GM19099 (cell line): ENCODE measurements at regions not wholly inside any gene's neighbourhood (a gene's known extent, or its start where the extent isn't known, plus 50 kb on each side); places are given as distances from the start of the nearest gene placed in this dataset.

Experiments
- POLR2A ChIP-seq: IDR thresholded peaks from 3 replicates; pipeline ENCODE4 v1.6.1; 2011; ENCODE audit warnings: low read depth; ENCODE audit not compliant: insufficient read length; ENCODE audit errors: extremely low read depth

DNA sequence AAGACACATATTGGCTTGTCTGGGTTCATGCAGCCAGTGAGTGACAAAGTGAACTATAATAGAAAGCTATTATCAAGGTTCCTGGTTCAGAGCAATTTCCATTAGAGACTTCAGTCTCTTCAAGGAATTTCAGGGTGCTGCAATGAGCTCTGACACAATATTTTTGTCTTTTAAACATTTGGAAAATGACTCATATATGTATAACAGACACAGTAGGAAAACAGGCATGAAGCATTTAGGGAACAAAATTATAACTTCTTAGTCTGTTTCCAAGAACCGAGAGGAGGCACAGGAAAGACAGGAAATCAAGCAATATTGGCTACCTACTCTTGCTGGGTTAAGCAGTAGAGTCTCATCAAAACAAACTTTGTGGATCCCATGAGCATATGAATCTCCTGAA, 170.4 kb downstream of the PTPRC start:
- no peak for TF ChIP-seq POLR2A

DNA sequence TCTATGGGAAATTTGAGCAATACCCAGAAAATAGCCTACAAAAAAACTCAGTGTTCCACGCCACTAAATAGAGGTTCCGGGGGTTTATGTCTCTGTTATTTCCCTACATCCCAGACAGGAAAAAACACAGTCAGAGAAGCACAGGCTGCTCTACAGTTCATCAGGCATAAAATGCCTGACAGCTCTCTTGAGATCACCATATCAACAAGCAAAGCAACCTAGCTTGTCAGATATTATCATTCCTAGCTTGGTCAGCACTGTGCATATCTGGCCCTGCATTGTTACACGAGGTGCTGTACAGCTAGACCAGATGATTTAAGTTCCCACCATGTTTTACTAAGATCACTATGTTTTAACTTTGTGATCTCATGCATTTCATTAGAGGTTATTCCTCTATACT, 172.6 kb downstream of the PTPRC start:
- no peak for TF ChIP-seq POLR2A

DNA sequence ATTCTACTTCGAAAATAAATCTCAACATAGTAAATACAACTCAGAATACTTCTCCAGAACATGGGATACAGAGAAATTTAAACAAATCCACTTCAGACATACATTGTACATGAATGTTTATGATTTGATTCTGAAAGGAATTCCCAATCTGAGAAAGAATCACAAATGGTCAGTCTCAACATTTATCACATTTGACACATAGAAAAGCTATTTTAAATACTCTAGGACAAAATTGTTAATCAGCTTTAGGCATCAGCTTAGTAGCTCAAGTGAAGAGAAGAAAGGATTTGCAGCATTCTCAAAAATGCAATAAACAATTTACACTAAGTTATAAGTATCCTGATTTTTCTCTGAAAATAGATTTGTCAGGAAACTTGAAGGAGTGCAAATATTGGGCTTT, 184.8 kb downstream of the PTPRC start:
- TF ChIP-seq POLR2A: no peak

DNA sequence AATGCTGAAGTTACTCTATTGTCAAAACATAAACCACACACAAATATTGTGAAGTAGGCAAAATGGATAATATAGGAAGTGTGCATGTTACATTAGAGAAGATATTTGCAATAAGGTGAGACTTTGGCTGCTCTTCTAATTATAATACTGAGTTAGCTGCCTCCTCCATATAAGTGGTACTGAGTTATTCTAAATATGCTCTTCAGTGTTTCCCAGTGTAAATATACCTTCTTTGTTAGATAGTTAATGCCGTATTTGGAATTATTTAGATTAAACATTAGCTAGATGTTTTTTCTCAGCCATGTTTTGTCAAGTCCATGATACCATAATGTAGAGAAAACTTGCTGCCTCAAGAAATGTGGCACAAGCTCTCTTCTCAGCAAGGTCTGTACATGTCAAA, 186.4 kb downstream of the PTPRC start:
- TF ChIP-seq POLR2A: no peak

DNA sequence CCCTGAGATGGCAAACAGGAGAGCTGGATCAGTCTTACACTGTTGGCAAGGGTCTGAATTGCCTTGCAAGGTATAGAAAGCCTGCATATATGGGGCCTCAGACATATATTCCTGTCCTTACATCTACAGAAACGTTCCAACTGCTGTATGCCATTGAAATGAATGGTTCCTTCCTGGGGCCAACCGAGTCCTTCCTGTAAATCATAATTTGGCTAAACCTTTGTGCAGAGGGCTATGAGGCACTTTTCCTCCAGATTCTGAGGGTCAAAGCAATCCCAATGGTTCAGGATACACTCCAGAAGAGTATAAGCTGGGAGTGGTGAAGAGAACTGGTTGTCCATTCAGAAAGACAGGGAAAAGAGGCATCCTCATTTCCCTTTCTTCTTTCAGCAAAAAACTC, 190.5 kb downstream of the PTPRC start:
- TF ChIP-seq POLR2A: no peak

DNA sequence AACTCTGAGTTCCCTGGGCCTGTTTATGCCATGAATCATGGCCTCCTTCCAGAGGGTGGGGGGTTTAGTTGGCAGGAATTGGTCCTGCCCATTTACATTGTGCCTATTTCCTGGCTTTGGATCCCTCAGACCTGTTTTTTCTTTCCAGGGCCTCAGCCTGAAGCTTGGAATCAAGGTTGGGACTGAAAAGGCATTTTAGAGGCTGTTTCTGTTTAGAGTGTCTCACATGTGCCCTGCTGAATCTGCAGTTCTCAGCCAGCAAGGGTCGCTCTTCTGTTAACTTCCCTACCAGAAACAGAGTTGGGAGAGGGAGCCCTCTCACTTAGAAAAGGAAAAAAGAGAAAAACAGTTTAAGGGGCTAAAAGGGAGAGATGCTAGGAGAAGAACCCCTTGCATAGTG, 191.1 kb downstream of the PTPRC start:
- TF ChIP-seq POLR2A: no peak

DNA sequence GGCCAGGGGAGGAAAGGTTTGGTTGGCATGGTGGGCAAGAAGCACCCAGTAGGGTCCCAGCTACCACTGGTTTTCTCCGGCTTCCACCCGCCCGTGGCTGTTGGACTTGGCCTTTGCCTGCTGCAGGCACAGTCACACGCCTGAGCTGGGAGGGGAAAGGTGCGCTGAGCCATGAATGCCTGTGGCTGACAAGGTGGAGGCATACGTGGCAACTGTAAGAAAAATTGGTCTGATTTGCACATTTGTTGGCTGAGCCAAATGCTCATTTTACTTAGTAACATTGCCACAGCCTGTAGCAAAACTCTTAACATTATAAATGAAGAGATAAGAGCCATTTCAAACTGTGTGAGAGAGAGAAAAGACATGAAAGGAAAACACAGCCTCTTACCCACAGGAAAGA, 191.6 kb downstream of the PTPRC start:
- no peak for TF ChIP-seq POLR2A

DNA sequence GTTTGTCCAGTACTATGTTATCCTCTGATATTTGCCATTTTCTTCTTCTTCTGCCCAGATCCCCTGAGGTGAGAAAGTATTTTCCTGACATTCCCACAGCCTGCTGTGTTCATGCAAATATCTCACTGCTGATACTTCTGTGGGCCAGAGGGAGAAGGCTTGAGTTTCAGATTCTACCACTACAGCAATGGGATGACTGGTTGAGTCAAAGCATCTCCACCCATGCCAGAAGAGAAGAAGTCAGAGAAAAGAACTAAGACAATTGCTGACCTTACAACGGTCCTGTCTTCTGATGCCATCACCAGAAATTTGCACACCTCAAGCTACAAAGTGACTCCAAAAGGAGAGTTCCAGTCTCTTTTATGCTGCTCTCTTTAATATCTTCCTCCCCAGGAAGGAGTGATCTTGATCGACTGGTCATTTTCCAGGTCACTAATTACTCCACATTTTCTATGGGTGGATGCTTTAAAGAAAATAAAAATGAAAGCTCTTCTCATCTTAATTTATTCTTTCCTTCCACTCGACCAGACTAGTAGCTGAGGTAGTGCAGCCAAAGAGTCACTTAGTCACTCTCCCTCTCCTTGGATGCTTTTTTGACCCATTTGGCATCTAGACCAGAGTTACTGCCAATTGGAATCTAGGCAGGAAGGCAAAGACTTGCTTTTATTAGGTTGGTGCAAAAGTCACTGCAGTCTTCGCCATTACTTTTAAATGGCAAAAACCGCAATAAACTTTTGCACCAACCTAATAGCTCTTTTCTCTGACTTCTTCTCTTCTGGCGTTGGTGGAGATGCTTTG, 195.1 kb downstream of the PTPRC start:
- TF ChIP-seq POLR2A: no peak

DNA sequence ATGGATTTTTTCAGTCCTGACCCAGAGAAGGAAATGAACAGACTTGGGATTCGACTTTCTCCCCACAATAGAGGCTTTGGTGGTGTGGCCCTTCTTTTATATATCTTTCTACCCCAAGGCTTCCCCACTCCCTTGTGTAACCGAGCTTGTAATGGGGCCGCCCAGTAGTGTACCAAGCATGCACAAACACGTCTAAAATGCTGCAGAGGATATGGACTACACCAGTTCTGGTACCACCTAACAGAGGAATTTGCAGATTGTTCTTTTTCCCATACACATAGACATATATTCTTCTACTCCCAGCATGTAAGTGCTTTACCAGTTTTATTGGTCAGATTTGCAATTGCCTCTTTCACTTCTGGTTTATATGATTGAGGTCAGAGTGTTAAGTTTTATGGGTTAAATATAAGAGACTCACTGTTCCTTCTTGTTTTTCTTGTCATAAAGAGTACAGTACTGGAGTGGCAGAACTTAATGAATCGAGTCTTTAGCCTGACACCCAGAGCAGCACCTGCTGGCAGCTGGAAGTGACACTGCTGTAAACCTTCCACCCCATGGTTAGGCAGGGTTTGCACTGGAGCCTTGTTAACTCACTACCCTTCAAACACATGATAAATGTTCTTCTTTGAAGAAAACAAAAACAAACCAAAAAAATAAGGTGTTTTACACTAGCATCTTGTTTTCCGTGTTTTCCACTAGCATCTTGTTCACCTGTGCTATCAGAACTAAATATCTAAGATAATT, 198.6 kb downstream of the PTPRC start:
- TF ChIP-seq POLR2A: no peak

DNA sequence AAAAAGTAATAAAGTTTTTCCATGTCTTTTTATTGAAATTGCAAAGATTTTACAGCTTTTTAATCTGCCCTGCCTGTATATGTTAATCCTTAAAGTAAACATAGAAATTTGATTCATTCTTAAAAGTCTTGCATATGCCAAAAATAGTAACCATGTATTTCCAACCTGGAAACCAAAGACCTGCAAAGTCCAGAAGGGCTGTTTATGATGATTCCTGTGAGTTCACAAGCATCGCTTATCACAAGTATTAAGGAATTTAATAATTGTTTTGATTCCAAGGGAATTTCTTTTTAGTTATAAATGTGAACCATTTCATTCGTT, 199.1 kb downstream of the PTPRC start:
- TF ChIP-seq POLR2A: no peak

DNA sequence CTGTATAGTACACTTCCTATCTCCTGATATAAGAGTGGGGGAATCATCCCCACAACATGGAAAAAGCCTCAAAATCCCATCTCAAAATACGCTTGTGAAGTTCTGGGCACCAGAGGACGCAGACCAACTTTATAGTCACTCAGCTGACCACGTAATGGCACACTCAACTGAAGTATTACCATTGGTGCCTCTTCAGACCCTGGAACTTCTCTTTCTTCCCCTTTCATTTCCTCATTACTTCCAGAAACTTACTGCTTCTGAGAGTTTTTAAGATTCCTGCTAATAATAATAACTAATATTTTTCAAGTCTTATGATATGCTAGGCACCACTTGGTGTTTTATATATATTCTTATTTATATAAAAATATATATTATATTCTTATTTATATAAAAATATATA, 202.6 kb downstream of the PTPRC start:
- TF ChIP-seq POLR2A: no peak

DNA sequence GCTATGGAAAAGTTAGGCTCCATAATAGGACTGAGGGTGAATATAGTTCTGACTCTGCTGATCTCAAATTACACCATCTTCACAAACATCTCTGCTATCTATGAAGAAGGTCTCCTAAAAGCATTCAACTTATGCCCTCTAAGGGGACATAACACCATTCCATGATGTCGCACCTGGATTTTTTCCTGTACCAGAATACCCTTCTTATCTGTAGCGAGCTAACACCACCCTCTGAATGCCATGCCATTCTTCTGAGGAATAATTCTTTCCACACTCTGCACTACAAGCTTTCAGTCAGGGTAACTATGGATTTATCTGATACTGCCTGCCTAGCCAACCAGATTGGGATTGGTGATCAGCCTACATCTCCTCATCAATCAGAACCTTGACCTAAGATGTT, 203.8 kb downstream of the PTPRC start:
- TF ChIP-seq POLR2A: no peak

DNA sequence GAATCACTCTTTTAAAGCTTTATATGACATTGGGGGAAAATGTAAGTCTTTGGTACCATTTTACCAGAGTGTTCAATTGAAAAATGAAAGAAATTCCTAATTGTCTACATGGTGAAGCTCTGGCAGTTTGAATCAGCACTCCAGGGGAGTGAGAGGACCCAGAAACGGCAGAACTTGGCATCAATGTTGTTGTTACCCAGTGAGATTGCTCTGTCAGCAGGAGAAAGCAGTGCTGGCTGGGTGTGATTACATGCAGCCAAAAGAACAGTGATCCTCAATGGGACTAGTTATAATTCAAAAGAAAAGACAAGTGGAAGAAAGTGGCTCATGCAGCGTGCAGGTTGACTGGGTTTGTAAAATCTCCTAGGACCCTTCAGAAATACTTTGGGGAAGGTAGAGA, 206.4 kb downstream of the PTPRC start:
- TF ChIP-seq POLR2A: no peak

DNA sequence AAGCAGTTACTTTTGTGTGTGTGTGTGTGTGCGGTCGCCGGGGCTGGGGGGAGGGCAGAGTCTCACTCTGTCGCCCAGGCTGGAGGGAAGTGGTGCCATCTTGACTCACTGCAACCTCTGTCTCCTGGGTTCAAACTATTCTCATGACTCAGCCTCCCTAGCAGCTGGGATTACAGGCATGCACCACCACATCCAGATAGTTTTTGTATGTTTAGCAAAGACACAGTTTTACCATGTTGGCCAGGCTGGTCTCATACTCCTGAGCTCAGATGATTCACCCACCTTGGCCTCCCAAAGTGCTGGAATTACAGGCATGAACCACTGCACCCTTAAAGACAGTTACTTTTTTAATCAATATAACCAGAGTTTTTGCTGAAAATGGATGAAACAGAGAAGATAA, 207.0 kb downstream of the PTPRC start:
- TF ChIP-seq POLR2A: no peak

DNA sequence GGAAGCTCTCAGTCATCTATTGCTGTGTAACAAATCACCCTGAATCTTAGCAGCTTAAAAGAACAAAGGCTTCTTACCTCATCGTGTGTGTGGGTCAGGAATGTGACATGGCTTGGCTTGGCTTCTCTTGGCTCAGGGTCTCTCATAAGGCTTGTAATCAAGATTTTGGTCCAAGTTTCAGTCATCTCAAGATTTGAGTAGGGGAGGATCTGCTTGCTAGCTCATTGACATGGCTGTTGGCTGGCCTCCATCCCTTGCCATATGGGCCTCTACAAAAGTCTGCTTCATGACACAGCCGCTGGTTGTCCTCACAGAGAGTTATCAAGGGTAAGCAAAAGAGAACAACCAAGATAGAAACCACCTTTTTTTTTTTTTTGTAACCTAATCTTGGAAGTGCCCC, 207.7 kb downstream of the PTPRC start:
- TF ChIP-seq POLR2A: no peak

DNA sequence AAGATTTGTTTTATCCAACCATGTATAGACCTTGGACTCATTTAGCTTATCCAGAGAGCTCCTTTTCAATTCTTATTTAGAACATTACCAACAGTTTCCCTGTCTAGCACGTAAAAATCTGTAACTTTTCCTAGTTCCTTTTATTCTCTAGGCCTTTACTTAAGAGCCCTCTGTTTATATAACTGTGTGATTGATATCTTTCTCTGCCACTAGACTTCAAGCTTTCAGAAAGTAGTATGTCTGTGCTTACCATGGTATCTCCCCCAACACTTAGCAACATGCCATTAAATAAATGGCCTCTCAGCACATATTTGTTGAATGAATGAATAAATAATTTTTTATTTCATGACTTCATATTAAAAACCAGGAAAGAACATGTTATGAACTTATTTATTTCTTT, 209.4 kb downstream of the PTPRC start:
- TF ChIP-seq POLR2A: no peak
